Spleen (tissue), 11 donors: ENCODE measurements at regions not wholly inside any gene's neighbourhood (a gene's known extent, or its start where the extent isn't known, plus 50 kb on each side); places are given as distances from the start of the nearest gene placed in this dataset.

Source experiments
- DNase-seq: peaks from one replicate; pipeline ENCODE4 v3.0.0-alpha.2; 2020
- H3K27ac ChIP-seq, 8 donors: fragments of 200-600 bp; sonication (generic) in 7 of 8; 1 replicate in 4 of 8; 2 replicates in 4 of 8; pipeline versions ENCODE4 v1.5.0 to v1.8.0; 2016 to 2021; ENCODE audit warnings: inconsistent platforms in 4 of 8, mild to moderate bottlenecking in 4 of 8, moderate library complexity in 1 of 8
- H3K27me3 ChIP-seq, 7 donors: fragments of 200-600 bp; sonication (generic) in 6 of 7; replicated peaks in 1 of 7; 1 replicate in 4 of 7; 2 replicates in 3 of 7; pipeline versions ENCODE4 v1.5.0 to v1.8.0; 2016 to 2021; ENCODE audit warnings: inconsistent platforms in 3 of 7, mild to moderate bottlenecking in 1 of 7
- H3K36me3 ChIP-seq, 6 donors: fragments of 200-600 bp; sonication (generic) in 5 of 6; 1 replicate in 4 of 6; 2 replicates in 2 of 6; pipeline versions ENCODE4 v1.5.0 to v1.8.0; 2016 to 2021; ENCODE audit warnings: inconsistent platforms in 2 of 6
- H3K4me1 ChIP-seq, 6 donors: fragments of 200-600 bp; sonication (generic) in 5 of 6; 1 replicate in 3 of 6; 2 replicates in 3 of 6; pipeline versions ENCODE4 v1.5.0 to v1.8.0; 2016 to 2021; ENCODE audit warnings: inconsistent platforms in 3 of 6
- H3K4me3 ChIP-seq, 8 donors: fragments of 200-600 bp; sonication (generic) in 7 of 8; 1 replicate in 4 of 8; 2 replicates in 4 of 8; pipeline versions ENCODE4 v1.5.0 to v1.8.0; 2016 to 2021; ENCODE audit warnings: inconsistent platforms in 4 of 8, mild to moderate bottlenecking in 4 of 8, moderate library complexity in 2 of 8
- H3K9me3 ChIP-seq, 8 donors: fragments of 200-600 bp; sonication (generic) in 7 of 8; 1 replicate in 4 of 8; 2 replicates in 4 of 8; pipeline versions ENCODE4 v1.5.0 to v1.8.0; 2016 to 2021; ENCODE audit warnings: inconsistent platforms in 4 of 8
- POLR2A ChIP-seq, 3 donors: fragments of 450-650 bp; IDR thresholded peaks; one replicate each; pipeline ENCODE4 v1.5.1; 2017; ENCODE audit warnings: antibody characterized with exemption in 3 of 3, mild to moderate bottlenecking in 1 of 3
- POLR2AphosphoS5 ChIP-seq, 3 donors: sonication (generic); formaldehyde crosslinking; IDR thresholded peaks; one replicate each; pipeline ENCODE4 v1.5.1; 2017; ENCODE audit warnings: antibody characterized with exemption in 3 of 3
- WGBS, 5 donors: extraction: QIAGEN DNeasy Blood & Tissue Kit in 3 of 5; methylation state at CpG; one replicate each; pipeline versions ENCODE4 v1.1.5 to v1.1.7; 2013 to 2018; 5-methylcytosine and 5-hydroxymethylcytosine counted together
- intact Hi-C: fragments of 100-400 bp; cut with DNase I; formaldehyde crosslinking; loops from one replicate; pipeline ENCODE4 v1.15.0; 2023; ENCODE audit warnings: low total_unique reads
- TF ChIP-seq, protein P1 (sequence below), 11 experiments: fragments of 200-600 bp in 7 of 11; fragments of 450-650 bp in 4 of 11; sonication (generic) in 4 of 11; IDR thresholded peaks in 8 of 11; conservative IDR thresholded peaks in 3 of 11; 1 replicate in 7 of 11; 2 replicates in 4 of 11; pipeline versions ENCODE4 v1.4.0 to v1.8.0; 2016 to 2021; ENCODE audit warnings: antibody characterized with exemption in 11 of 11, inconsistent platforms in 4 of 11, mild to moderate bottlenecking in 1 of 11
- donor health status: healthy with polysubstance abuse.
- donor health status: DM: no; HTN: no; CAD: no; lungs with moderate emphysema.
- donor health status: DM: no; HTN: no; CAD: no.
- donor health status: Bipolar disorder and iron deficiency.
- donor health status: healthy.
- donor health status: DM: no; HTN: no; CAD: no.
- donor health status: DM: yes; HTN: yes; CAD: no.

DNA sequence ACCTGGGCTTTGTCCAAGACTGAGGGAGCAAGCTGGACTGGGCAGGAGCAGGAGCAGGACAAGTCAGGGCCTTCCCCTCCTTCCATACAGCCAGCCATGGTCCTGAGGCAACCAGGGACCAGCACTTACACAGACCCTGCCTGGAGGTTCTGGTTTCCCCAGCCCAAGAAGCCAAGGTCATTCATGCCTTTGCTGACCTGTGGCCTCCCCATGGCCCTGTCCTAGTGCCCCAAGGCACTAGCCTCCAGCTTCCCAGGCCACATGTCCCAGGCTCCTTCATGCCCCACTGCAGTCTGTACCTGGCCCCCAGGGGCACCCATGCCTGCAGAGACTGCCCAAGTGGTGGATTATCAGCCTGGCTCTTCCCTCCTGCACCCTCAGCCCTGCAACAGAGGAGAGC, 243.9 kb downstream of the TOMM20 start:
- intact Hi-C loops = no loop called here
- Histone ChIP-seq H3K36me3 (no peaks in the 10 kb centered on the region), H3K27me3 (no peaks in the 10 kb centered on the region), H3K4me1 (peaks cover 0 to 42% (median 28%) of the 10 kb centered on the region in 6 donors), H3K4me3 (no peak overlapping the region), H3K27ac (peak overlapping the region in 1 of 8 donors; percentile 47), H3K9me3 (peaks cover 0 to 3% (median 0%) of the 10 kb centered on the region in 8 donors)
- TF ChIP-seq POLR2AphosphoS5 (IDR thresholded peaks at IDR 0.05) (no peak), POLR2A (IDR thresholded peaks at IDR 0.05) (no peak)
- DNase-seq = no peak

DNA sequence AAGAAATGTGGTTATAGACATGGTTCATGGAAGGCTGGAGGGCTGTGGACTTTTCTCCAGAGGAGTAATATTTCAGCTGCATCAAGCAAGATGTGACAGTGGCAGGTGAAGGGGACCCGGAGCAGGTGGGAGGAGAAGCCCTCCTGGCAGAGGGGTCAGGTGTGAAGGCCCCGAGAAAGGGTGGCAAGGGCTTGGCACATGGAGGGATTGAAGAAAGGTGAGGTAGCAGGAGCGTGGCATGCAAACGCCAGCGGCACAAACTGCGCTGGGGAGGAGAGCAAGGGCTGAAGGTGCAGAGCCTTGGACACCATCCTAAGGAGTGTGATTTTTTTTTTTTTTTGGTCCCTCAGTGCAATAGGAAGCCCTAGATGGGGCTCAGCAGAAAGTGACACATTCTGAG, 244.6 kb downstream of the TOMM20 start:
- 91 to 97% (median 96%) methylated on average over 6 of the region's 6 CpGs for WGBS, 5 donors
- peaks cover 3 to 49% (median 31%) of the 10 kb centered on the region in 6 donors for H3K4me1 ChIP-seq
- H3K36me3 ChIP-seq = no peaks in the 10 kb centered on the region
- H3K9me3 ChIP-seq = peaks cover 0 to 3% (median 0%) of the 10 kb centered on the region in 8 donors
- no peaks in the 10 kb centered on the region for H3K27me3 ChIP-seq
- H3K4me3 ChIP-seq = no peak overlapping the region
- intact Hi-C loops = no loop called here
- H3K27ac ChIP-seq = no peak overlapping the region
- TF ChIP-seq POLR2AphosphoS5 (IDR thresholded peaks at IDR 0.05) (no peak), POLR2A (IDR thresholded peaks at IDR 0.05) (no peak)
- TF ChIP-seq, protein P1, sequence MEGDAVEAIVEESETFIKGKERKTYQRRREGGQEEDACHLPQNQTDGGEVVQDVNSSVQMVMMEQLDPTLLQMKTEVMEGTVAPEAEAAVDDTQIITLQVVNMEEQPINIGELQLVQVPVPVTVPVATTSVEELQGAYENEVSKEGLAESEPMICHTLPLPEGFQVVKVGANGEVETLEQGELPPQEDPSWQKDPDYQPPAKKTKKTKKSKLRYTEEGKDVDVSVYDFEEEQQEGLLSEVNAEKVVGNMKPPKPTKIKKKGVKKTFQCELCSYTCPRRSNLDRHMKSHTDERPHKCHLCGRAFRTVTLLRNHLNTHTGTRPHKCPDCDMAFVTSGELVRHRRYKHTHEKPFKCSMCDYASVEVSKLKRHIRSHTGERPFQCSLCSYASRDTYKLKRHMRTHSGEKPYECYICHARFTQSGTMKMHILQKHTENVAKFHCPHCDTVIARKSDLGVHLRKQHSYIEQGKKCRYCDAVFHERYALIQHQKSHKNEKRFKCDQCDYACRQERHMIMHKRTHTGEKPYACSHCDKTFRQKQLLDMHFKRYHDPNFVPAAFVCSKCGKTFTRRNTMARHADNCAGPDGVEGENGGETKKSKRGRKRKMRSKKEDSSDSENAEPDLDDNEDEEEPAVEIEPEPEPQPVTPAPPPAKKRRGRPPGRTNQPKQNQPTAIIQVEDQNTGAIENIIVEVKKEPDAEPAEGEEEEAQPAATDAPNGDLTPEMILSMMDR (IDR thresholded peaks at IDR 0.05 in 8 of 11, conservative IDR thresholded peaks at IDR 0.05 in 3 of 11) = no peak
- DNase-seq = no peak

DNA sequence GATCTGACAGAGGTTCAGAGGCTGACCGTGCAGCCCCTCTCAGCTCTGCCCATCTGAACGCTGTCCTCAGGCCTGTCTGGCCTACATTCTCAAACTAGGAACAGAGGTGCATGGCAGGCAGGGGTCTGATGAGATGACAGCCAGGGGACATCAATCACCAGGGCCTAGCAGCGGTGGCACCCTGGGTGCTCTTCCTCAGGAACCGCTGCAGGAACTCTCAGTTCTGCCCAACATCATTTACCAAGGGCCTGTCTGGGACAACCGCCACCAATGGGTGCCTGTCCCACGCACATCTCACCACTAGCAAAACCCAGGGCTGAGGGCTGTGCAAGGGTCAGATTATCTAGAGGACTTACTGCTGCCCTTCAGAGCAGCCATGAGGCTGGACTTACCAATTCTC, 245.7 kb downstream of the TOMM20 start:
- Histone ChIP-seq H3K36me3 (no peaks in the 10 kb centered on the region), H3K27me3 (no peaks in the 10 kb centered on the region), H3K27ac (no peak overlapping the region), H3K4me3 (no peak overlapping the region), H3K4me1 (peaks cover 3 to 58% (median 33%) of the 10 kb centered on the region in 6 donors), H3K9me3 (peaks cover 0 to 3% (median 0%) of the 10 kb centered on the region in 8 donors)
- DNase-seq = no peak
- WGBS, 5 donors = 90 to 96% (median 92%) methylated on average over 6 of the region's 6 CpGs
- intact Hi-C loops = no loop called here
- TF ChIP-seq, protein P1 (IDR thresholded peaks at IDR 0.05 in 8 of 11, conservative IDR thresholded peaks at IDR 0.05 in 3 of 11) = no peak
- TF ChIP-seq POLR2A (IDR thresholded peaks at IDR 0.05) = no peak
- no peak for TF ChIP-seq POLR2AphosphoS5 (IDR thresholded peaks at IDR 0.05)

DNA sequence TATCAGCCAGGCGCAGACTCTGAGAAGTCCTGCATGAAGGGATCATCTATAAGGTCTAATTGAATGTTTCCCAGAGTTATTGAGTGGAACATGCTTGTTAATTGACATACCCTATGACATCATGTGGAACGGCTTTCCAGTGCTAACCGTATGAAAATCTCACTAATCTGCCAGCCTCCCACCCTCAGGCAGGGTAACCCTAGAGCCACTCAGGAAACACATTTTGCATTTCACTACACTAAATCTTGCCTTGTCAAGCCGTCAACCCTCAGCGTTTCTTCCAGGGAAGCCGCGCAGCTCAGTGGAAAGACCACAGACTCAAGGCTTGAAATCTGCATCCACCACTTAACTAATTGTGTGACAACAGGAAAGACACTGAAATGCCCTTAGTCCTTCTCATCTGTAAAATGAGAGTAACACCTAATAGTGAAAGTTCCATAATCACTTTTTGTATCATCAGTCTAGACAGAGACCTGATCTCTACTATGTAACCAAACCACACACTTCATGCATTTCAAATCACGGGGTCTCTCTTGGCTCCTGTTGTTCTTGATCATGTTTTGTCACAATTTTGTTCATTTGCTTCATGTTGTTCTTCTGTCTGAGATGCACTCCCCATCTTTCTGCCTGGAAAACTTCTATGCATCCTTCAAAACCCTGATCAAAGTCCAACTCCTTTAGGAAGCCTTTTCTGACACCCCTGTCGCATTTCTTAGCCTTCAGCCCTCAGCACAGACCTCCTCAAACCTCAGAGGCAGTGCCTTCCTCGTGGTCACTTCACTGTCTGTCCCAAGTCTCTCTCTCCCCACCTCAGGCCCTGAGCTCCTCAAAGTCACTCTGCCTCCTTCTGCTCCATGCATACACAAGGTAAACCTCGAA, 246.5 kb downstream of the TOMM20 start:
- H3K9me3 ChIP-seq = peaks cover 0 to 3% (median 0%) of the 10 kb centered on the region in 8 donors
- intact Hi-C loops = no loop called here
- no peak for TF ChIP-seq POLR2AphosphoS5 (IDR thresholded peaks at IDR 0.05)
- TF ChIP-seq, protein P1 (IDR thresholded peaks at IDR 0.05 in 8 of 11, conservative IDR thresholded peaks at IDR 0.05 in 3 of 11) = no peak
- TF ChIP-seq POLR2A (IDR thresholded peaks at IDR 0.05) = no peak
- no peak for DNase-seq
- no peaks in the 10 kb centered on the region for H3K36me3 ChIP-seq
- no peak overlapping the region for H3K4me3 ChIP-seq
- peaks cover 3 to 56% (median 31%) of the 10 kb centered on the region in 6 donors for H3K4me1 ChIP-seq
- 36 to 49% (median 44%) methylated on average over 11 of the region's 11 CpGs for WGBS, 5 donors
- no peak overlapping the region for H3K27ac ChIP-seq
- no peaks in the 10 kb centered on the region for H3K27me3 ChIP-seq
